A549 (cell line): ENCODE measurements at regions not wholly inside any gene's neighbourhood (a gene's known extent, or its start where the extent isn't known, plus 50 kb on each side); places are given as distances from the start of the nearest gene placed in this dataset.

Source experiments
- ATAC-seq, 2 experiments: fragments of 200-7000 bp in 1 of 2; fragments of >200 bp in 1 of 2; cut with Nextera tagmentation in 1 of 2; cut with Tn5 transposase in 1 of 2; 3 replicates each; pipeline versions ENCODE4 v1.8.0 to v1.9.1; 2018 to 2020; ENCODE audit warnings: mild to moderate bottlenecking in 1 of 2, moderate library complexity in 1 of 2
- CTCF ChIA-PET: fragments of 300-600 bp; sonication (Branson Sonifier 250); formaldehyde crosslinking; extraction: SDS; loops from one replicate; lab custom pipeline; 2021; ENCODE audit warnings: antibody characterized with exemption, inconsistent platforms; lab: Yijun Ruan, JAX
- POLR2A ChIA-PET: fragments of 350-600 bp; formaldehyde crosslinking; extraction: SDS; loops from one replicate; lab custom pipeline; 2021; ENCODE audit warnings: antibody characterized with exemption, inconsistent platforms; lab: Yijun Ruan, JAX
- DNase-seq, 2 experiments: peaks; one replicate each; pipeline versions ENCODE4 v3.0.0 to v3.0.0-alpha.2; 2011 to 2016; ENCODE audit warnings: low read depth in 1 of 2, low spot score in 1 of 2
- FAIRE-seq: peaks from 2 replicates; lab custom pipeline; 2011; peaks lifted over from hg19 to GRCh38; lab: Jason Lieb, UNC
- H3K27ac ChIP-seq, 2 experiments: fragments of >200 bp; sonication (Bioruptor Twin); formaldehyde crosslinking; 3 replicates each; pipeline ENCODE4 v1.5.1; 2016 to 2017
- H3K4me1 ChIP-seq: fragments of >200 bp; sonication (Bioruptor Twin); formaldehyde crosslinking; 3 replicates; pipeline ENCODE4 v1.6.1; 2016
- H3K4me2 ChIP-seq: fragments of >200 bp; sonication (Bioruptor Twin); formaldehyde crosslinking; 3 replicates; pipeline ENCODE4 v1.6.1; 2016
- H3K4me3 ChIP-seq: fragments of >200 bp; sonication (Bioruptor Twin); formaldehyde crosslinking; 3 replicates; pipeline ENCODE4 v1.5.1; 2016
- H3K9me3 ChIP-seq: fragments of >200 bp; sonication (Bioruptor Twin); formaldehyde crosslinking; 3 replicates; pipeline ENCODE4 v1.6.1; 2016
- ATOH8 ChIP-seq: fragments of 250-450 bp; sonication (Bioruptor Pico); IDR thresholded peaks from 2 replicates; pipeline ENCODE4 v1.5.0; 2020; ENCODE audit warnings: low read depth, mild to moderate bottlenecking, moderate library complexity
- BCL3 ChIP-seq: fragments of >200 bp; sonication (Bioruptor Twin); formaldehyde crosslinking; IDR thresholded peaks from 3 replicates; pipeline ENCODE4 v1.6.1; 2016
- BHLHE40 ChIP-seq: IDR thresholded peaks from 2 replicates; pipeline ENCODE4 v1.6.1; 2012; ENCODE audit warnings: low read depth, low read length, inconsistent platforms
- CBX2 ChIP-seq: fragments of 200-600 bp; sonication (generic); IDR thresholded peaks from 2 replicates; pipeline ENCODE4 v1.6.1; 2016; ENCODE audit warnings: low read depth, mild to moderate bottlenecking, borderline replicate concordance
- CHD4 ChIP-seq: fragments of 200-600 bp; sonication (generic); IDR thresholded peaks from 2 replicates; pipeline ENCODE4 v1.6.1; 2016; ENCODE audit warnings: antibody characterized with exemption, mild to moderate bottlenecking, borderline replicate concordance
- ESRRA ChIP-seq: fragments of 150-350 bp; IDR thresholded peaks from 2 replicates; pipeline ENCODE4 v1.6.1; 2014; ENCODE audit warnings: mild to moderate bottlenecking, low read length, borderline replicate concordance
- FOSL2 ChIP-seq, 2 experiments: fragments of 450-650 bp in 1 of 2; fragments of >200 bp in 1 of 2; sonication (Bioruptor Twin) in 1 of 2; formaldehyde crosslinking; IDR thresholded peaks; 2 replicates each; pipeline versions ENCODE4 v1.5.0 to v1.6.1; 2016 to 2020; ENCODE audit warnings: mild to moderate bottlenecking in 1 of 2, moderate library complexity in 1 of 2
- FOXS1 ChIP-seq: fragments of 250-450 bp; sonication (Bioruptor Pico); IDR thresholded peaks from 2 replicates; pipeline ENCODE4 v1.5.0; 2020; ENCODE audit warnings: mild to moderate bottlenecking, moderate library complexity
- HEYL ChIP-seq: fragments of 250-450 bp; sonication (Bioruptor Pico); IDR thresholded peaks from 2 replicates; pipeline ENCODE4 v1.8.0; 2021; ENCODE audit warnings: mild to moderate bottlenecking, moderate library complexity
- JUN ChIP-seq, 2 experiments: fragments of >200 bp; sonication (Bioruptor Twin); formaldehyde crosslinking; IDR thresholded peaks; 2 replicates in 1 of 2; 3 replicates in 1 of 2; pipeline ENCODE4 v1.6.1; 2016 to 2017
- KDM5A ChIP-seq: fragments of 200-600 bp; sonication (generic); IDR thresholded peaks from 2 replicates; pipeline ENCODE4 v1.6.1; 2016; ENCODE audit warnings: antibody characterized with exemption, mild to moderate bottlenecking
- MAFK ChIP-seq: fragments of 450-650 bp; IDR thresholded peaks from 2 replicates; pipeline ENCODE4 v1.6.1; 2014; ENCODE audit not compliant: partially characterized antibody
- MAX ChIP-seq: IDR thresholded peaks from 2 replicates; pipeline ENCODE4 v1.6.1; 2012
- MYC ChIP-seq: IDR thresholded peaks from 2 replicates; pipeline ENCODE4 v1.6.1; 2012; ENCODE audit warnings: mild to moderate bottlenecking, inconsistent platforms, low read length, improper control_type of control experiment, borderline replicate concordance
- NFE2L2 ChIP-seq: fragments of 150-350 bp; conservative IDR thresholded peaks from 2 replicates; pipeline ENCODE4 v1.6.1; 2014; ENCODE audit warnings: low read length
- NPAS2 ChIP-seq: fragments of 250-450 bp; sonication (Bioruptor Pico); IDR thresholded peaks from 2 replicates; pipeline ENCODE4 v1.8.0; 2022; ENCODE audit warnings: mild to moderate bottlenecking, moderate library complexity, borderline replicate concordance
- NR3C1 ChIP-seq: fragments of >200 bp; sonication (Bioruptor Twin); formaldehyde crosslinking; IDR thresholded peaks from 3 replicates; pipeline ENCODE4 v1.6.1; 2017
- PBX3 ChIP-seq: IDR thresholded peaks from 2 replicates; pipeline ENCODE4 v1.6.1; 2012
- POLR2A ChIP-seq: IDR thresholded peaks from 2 replicates; pipeline ENCODE4 v1.6.1; 2012; ENCODE audit warnings: mild to moderate bottlenecking, low read length
- RAD21 ChIP-seq, 2 experiments: fragments of >200 bp in 1 of 2; sonication (Bioruptor Twin) in 1 of 2; formaldehyde crosslinking in 1 of 2; IDR thresholded peaks in 1 of 2; conservative IDR thresholded peaks in 1 of 2; 2 replicates in 1 of 2; 3 replicates in 1 of 2; pipeline ENCODE4 v1.6.1; 2012 to 2018; ENCODE audit warnings: inconsistent platforms in 1 of 2
- RARB ChIP-seq: fragments of 250-450 bp; sonication (Bioruptor Pico); IDR thresholded peaks from 2 replicates; pipeline ENCODE4 v1.8.0; 2021; ENCODE audit warnings: mild to moderate bottlenecking, moderate library complexity
- RCOR1 ChIP-seq: fragments of 150-350 bp; IDR thresholded peaks from 2 replicates; pipeline ENCODE4 v1.6.1; 2014; ENCODE audit warnings: antibody characterized with exemption, low read length, low read depth
- REST ChIP-seq: fragments of 200-600 bp; sonication (generic); IDR thresholded peaks from 2 replicates; pipeline ENCODE4 v1.6.1; 2016; ENCODE audit warnings: antibody characterized with exemption, mild to moderate bottlenecking, moderate library complexity
- RNF2 ChIP-seq: fragments of 200-600 bp; sonication (generic); IDR thresholded peaks from 2 replicates; pipeline ENCODE4 v1.6.1; 2016; ENCODE audit warnings: low read depth, mild to moderate bottlenecking, antibody characterized with exemption, moderate library complexity, borderline replicate concordance
- SMC3 ChIP-seq: fragments of >200 bp; sonication (Bioruptor Twin); formaldehyde crosslinking; IDR thresholded peaks from 3 replicates; pipeline ENCODE4 v1.6.1; 2018; ENCODE audit warnings: inconsistent platforms
- SREBF2 ChIP-seq: fragments of 450-650 bp; IDR thresholded peaks from 2 replicates; pipeline ENCODE4 v1.6.1; 2014; ENCODE audit warnings: mild to moderate bottlenecking, moderate library complexity
- USF2 ChIP-seq: fragments of 450-650 bp; IDR thresholded peaks from 2 replicates; pipeline ENCODE4 v1.6.1; 2014; ENCODE audit warnings: antibody characterized with exemption
- WGBS: methylation state at CpG from one replicate; pipeline ENCODE4 v1.1.6; 2017; ENCODE audit errors: missing lambda C conversion rate; 5-methylcytosine and 5-hydroxymethylcytosine counted together
- TF ChIP-seq, protein P1 (sequence below): fragments of >200 bp; sonication (Bioruptor Twin); formaldehyde crosslinking; IDR thresholded peaks from 2 replicates; pipeline ENCODE4 v1.6.1; 2016

DNA sequence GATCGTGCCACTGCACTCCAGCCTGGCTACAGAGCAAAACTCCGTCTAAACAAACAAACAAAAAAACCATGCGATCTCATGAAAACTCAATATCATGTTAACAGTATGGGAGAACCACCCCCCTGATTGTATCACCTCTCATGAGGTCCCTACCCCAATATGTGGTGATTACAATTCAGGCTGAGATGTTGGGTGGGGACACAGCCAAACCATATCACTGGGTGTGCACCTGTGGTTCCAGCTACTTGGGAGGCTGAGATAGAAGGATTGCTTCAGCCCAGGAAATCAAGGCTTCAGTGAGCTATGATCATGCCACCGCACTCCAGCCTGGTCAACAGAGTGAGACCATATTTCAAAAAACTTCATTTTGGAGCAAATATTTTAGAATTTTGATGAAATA lies 1094.7 kb upstream of the CDH8 start:
- Histone ChIP-seq H3K4me3 (no peak overlapping the region), H3K4me1 (no peaks in the 10 kb centered on the region), H3K27ac (no peak overlapping the region), H3K9me3 (0 out of 3 replicates have a peak, but pooled peaks cover 2% of the 10 kb centered on the region), H3K4me2 (no peak overlapping the region)
- ATAC-seq (no peak), DNase-seq (no peak), FAIRE-seq (no peak)
- WGBS: 54% methylated on average over 4 of the region's 4 CpGs
- TF ChIP-seq BCL3 (no peak), REST (no peak), MAFK (no peak), SMC3 (no peak), USF2 (no peak), ESRRA (no peak), FOXS1 (CRISPR knock-in tag) (no peak), HEYL (CRISPR knock-in tag) (no peak), MAX (no peak), RNF2 (no peak), SREBF2 (no peak), NFE2L2 (no peak), POLR2A (no peak)
- TF ChIP-seq, protein P1, sequence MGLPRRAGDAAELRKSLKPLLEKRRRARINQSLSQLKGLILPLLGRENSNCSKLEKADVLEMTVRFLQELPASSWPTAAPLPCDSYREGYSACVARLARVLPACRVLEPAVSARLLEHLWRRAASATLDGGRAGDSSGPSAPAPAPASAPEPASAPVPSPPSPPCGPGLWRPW: no peak
- ChIA-PET POLR2A (no interaction called here), CTCF (no interaction called here)

DNA sequence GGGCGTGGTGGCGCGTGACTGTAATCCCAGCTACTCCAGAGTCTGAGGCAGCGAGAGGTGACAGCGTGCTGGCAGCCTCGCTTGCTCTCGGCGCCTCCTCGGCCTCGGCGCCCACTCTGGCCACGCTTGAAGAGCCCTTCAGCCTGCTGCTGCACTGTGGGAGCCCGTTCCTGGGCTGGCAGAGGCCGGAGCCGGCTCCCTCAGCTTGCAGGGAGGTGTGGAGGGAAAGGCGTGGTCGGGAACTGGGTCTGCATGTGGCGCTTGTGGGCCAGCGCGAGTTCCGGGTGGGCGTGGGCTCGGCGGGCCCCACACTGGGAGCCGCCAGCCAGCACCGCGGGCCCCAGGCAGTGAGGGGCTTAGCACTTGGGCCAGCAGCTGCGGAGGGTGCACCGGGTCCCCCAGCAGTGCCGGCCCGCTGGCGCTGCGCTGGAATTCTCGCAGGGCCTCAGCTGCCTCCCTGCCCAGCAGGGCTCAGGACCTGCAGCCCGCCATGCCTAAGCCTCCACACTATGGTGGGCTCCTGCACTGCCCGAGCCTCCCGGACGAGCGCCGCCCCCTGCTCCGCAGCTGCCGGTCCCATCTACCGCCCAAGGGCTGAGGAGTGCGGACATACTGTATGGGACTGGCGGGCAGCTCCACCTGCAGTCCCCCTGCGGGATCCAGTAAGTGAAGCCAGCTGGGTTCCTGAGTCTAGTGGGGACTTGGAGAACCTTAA lies 1093.3 kb upstream of the CDH8 start:
- Histone ChIP-seq H3K4me2 (no peak overlapping the region), H3K9me3 (0 out of 3 replicates have a peak, but pooled peaks cover 2% of the 10 kb centered on the region), H3K27ac (no peak overlapping the region), H3K4me1 (no peaks in the 10 kb centered on the region), H3K4me3 (no peak overlapping the region)
- ChIA-PET CTCF (no interaction called here), POLR2A (no interaction called here)
- no peak for FAIRE-seq
- no peak for ATAC-seq
- DNase-seq: no peak
- WGBS: 58% methylated on average over 29 of the region's 46 CpGs
- TF ChIP-seq BHLHE40 (no peak), NR3C1 (no peak), RARB (CRISPR knock-in tag) (no peak), CHD4 (no peak), KDM5A (no peak), HEYL (CRISPR knock-in tag) (no peak), FOSL2 (IDR thresholded peaks at IDR 0.05) (no peak), FOSL2 (CRISPR knock-in tag; IDR thresholded peaks at IDR 0.05) (no peak), ATOH8 (CRISPR knock-in tag) (no peak), RAD21 (conservative IDR thresholded peaks at IDR 0.05 in 1 of 2, IDR thresholded peaks at IDR 0.05 in 1 of 2) (no peak), NPAS2 (CRISPR knock-in tag) (no peak), RCOR1 (no peak), CBX2 (no peak), JUN (IDR thresholded peaks at IDR 0.05) (no peak), PBX3 (no peak), MYC (no peak)
- TF ChIP-seq, protein P1: no peak
